ENCODE measurements at regions not wholly inside any gene's neighbourhood (a gene's known extent, or its start where the extent isn't known, plus 50 kb on each side); places are given as distances from the start of the nearest gene placed in this dataset.

- POLR2A ChIA-PET, result no interaction called here
- no peak for DNase-seq (ENCODE audit: extremely low spot score)
- no peak for TF ChIP-seq CTCF (IDR thresholded peaks at IDR 0.05; ENCODE audit: control extremely low read depth, extremely low read depth, low read depth, missing control alignments)
- CTCF ChIA-PET, result no interaction called here
These were observed 149.0 kb upstream of the FTMT start for GRCh38 chr5:121702682-121703081.

- no peak for TF ChIP-seq CTCF (IDR thresholded peaks at IDR 0.05; ENCODE audit: control extremely low read depth, extremely low read depth, low read depth, missing control alignments)
- ChIA-PET CTCF (no interaction called here), POLR2A (no interaction called here)
- no peak for DNase-seq (ENCODE audit: extremely low spot score)
These were observed 147.4 kb upstream of the FTMT start for GRCh38 chr5:121704291-121704690.

GRCh38 chr5:121706686-121707085, 145.0 kb upstream of the FTMT start:
- no peak for DNase-seq (ENCODE audit: extremely low spot score)
- CTCF ChIA-PET, result no interaction called here
- no peak for TF ChIP-seq CTCF (IDR thresholded peaks at IDR 0.05; ENCODE audit: control extremely low read depth, extremely low read depth, low read depth, missing control alignments)
- POLR2A ChIA-PET, result no interaction called here

- ChIA-PET CTCF (no interaction called here), POLR2A (no interaction called here)
- TF ChIP-seq CTCF (IDR thresholded peaks at IDR 0.05; ENCODE audit: control extremely low read depth, extremely low read depth, low read depth, missing control alignments), result no peak
- DNase-seq (ENCODE audit: extremely low spot score), result no peak
These were observed 144.5 kb upstream of the FTMT start for GRCh38 chr5:121707178-121707577.

- ChIA-PET POLR2A (no interaction called here), CTCF (no interaction called here)
- no peak for DNase-seq (ENCODE audit: extremely low spot score)
- no peak for TF ChIP-seq CTCF (IDR thresholded peaks at IDR 0.05; ENCODE audit: control extremely low read depth, extremely low read depth, low read depth, missing control alignments)
These were observed 140.3 kb upstream of the FTMT start for GRCh38 chr5:121711416-121711815.

GRCh38 chr5:121719255-121719654, 132.4 kb upstream of the FTMT start:
- CTCF ChIA-PET, result no interaction called here
- DNase-seq (ENCODE audit: extremely low spot score), result no peak
- POLR2A ChIA-PET, result no interaction called here
- TF ChIP-seq CTCF (IDR thresholded peaks at IDR 0.05; ENCODE audit: control extremely low read depth, extremely low read depth, low read depth, missing control alignments), result no peak

GRCh38 chr5:121725450-121725849, 126.2 kb upstream of the FTMT start:
- CTCF ChIA-PET, result no interaction called here
- POLR2A ChIA-PET, result no interaction called here
- DNase-seq (ENCODE audit: extremely low spot score), result no peak
- TF ChIP-seq CTCF (IDR thresholded peaks at IDR 0.05; ENCODE audit: control extremely low read depth, extremely low read depth, low read depth, missing control alignments), result no peak

Measured in GM10248 (cell line).